ENCODE measurements at regions not wholly inside any gene's neighbourhood (a gene's known extent, or its start where the extent isn't known, plus 50 kb on each side); places are given as distances from the start of the nearest gene placed in this dataset.

DNA sequence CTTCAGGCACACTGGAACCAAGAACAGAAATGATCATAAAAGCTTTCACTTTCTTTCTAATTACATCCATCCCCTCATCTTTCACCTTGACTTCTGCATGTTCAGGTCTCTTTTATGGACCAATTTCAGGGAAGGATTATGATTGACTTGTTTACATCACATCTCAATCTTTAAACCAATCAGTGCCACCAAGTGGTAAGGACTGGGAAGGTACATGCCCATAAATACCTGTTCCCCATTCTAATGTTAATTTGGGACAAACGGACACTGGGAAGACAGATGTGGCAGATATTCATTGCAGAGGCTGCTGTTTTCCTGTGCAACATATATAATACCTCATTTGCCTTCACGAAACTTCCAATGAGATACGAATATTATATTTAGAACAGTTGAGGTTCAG lies 978.1 kb downstream of the GALC start:
- no peak overlapping the region for H3K27ac Mint-ChIP-seq
- H3K9me3 Mint-ChIP-seq, result peaks cover 10% of the 10 kb centered on the region
- H3K4me3 Mint-ChIP-seq, result no peak overlapping the region
- no peaks in the 10 kb centered on the region for H3K27me3 Mint-ChIP-seq
- DNase-seq, result no peak
- H3K36me3 Mint-ChIP-seq (ENCODE audit: low read depth), result no peaks in the 10 kb centered on the region
- ATAC-seq, result no peak
- H3K4me1 Mint-ChIP-seq, result no peaks in the 10 kb centered on the region

DNA sequence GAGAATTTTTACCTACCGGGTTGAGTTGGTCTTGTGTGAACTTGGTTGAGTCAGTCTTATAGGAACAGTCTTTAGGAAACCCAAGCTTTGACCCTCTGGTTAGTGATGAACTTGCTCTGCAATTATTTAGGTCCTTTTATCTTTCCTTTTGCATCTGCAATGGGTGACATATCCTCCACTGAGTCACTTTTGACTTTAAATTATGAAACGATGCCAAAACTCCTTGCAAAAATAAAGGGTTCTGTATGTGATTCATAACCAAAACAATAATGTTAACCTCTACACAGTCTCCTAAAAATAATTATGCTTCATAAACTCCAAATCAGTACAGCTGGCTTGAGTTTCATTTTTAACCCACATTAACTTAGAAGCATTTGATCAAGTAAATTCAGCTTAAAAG lies 979.4 kb downstream of the GALC start:
- DNase-seq, result no peak
- no peaks in the 10 kb centered on the region for H3K36me3 Mint-ChIP-seq (ENCODE audit: low read depth)
- no peaks in the 10 kb centered on the region for H3K4me1 Mint-ChIP-seq
- no peak overlapping the region for H3K27ac Mint-ChIP-seq
- H3K9me3 Mint-ChIP-seq, result peaks cover 10% of the 10 kb centered on the region
- H3K4me3 Mint-ChIP-seq, result no peak overlapping the region
- no peak for ATAC-seq
- H3K27me3 Mint-ChIP-seq, result no peaks in the 10 kb centered on the region

DNA sequence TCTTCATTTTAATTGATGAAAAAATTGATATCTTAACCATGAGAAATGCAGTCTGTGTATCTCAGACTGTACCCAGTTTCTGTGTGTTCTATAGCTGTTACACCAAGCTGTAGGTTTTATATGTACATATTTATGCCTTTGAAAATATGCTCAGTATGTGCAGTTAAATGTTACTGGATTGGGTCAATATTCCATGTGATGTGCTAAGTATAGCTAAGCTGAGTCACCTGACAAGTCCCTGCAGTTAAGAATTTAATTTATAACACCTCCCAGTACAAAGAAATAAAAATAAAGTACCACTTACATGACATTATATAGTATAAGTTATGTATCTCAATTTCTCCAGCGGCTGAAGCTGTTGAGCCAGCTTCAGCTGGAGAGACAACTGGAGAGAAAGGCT lies 984.0 kb downstream of the GALC start:
- H3K27ac Mint-ChIP-seq, result no peak overlapping the region
- ATAC-seq, result no peak
- no peaks in the 10 kb centered on the region for H3K27me3 Mint-ChIP-seq
- H3K4me3 Mint-ChIP-seq, result no peak overlapping the region
- no peak for DNase-seq
- H3K36me3 Mint-ChIP-seq (ENCODE audit: low read depth), result no peaks in the 10 kb centered on the region
- no peaks in the 10 kb centered on the region for H3K4me1 Mint-ChIP-seq
- peaks cover 5% of the 10 kb centered on the region for H3K9me3 Mint-ChIP-seq

DNA sequence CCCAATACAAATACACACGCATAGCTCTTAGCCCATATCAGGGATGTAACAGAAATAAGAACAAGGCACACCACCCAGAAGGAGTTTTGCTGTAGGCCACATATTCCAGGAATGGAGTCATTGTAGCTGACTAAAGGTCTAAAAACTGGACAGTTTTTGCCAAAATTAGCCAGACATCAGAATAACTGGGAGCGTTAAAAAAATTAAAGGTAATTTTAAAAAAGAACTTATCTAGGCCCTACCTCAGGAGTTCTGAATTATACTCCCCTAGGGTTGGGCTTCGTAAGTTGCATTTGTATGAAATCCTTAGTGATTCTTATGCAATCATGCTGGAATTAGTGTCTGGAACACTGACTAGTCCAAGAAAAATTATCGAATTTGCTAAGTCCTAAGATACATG lies 987.7 kb downstream of the GALC start:
- no peak overlapping the region for H3K4me3 Mint-ChIP-seq
- H3K27me3 Mint-ChIP-seq, result no peaks in the 10 kb centered on the region
- peaks cover 5% of the 10 kb centered on the region for H3K9me3 Mint-ChIP-seq
- H3K27ac Mint-ChIP-seq, result no peak overlapping the region
- H3K36me3 Mint-ChIP-seq (ENCODE audit: low read depth), result no peaks in the 10 kb centered on the region
- no peaks in the 10 kb centered on the region for H3K4me1 Mint-ChIP-seq
- ATAC-seq, result no peak
- DNase-seq, result no peak

DNA sequence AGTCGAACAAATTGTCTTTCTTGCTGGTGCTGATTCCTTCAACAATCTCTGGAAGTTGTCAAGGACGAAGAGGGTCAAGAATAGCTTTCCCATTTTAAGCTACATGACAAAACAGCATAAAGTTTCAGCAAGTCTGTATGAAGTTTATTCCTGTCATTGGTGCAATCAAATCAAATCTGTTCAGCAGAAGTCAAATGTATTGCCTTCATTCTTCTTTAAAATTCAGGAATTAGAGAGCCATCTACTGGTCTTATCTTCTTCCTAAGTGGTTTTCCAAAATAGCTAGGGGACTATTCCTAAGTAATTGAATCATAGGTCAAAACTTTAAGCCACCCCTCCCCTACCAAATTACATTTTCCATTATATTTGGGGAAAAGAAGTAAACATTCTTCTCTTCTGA lies 990.2 kb downstream of the GALC start:
- Mint-ChIP-seq H3K4me3 (no peak overlapping the region), H3K4me1 (no peaks in the 10 kb centered on the region), H3K27me3 (no peaks in the 10 kb centered on the region), H3K36me3 (ENCODE audit: low read depth) (no peaks in the 10 kb centered on the region), H3K27ac (no peak overlapping the region), H3K9me3 (peaks cover 5% of the 10 kb centered on the region)
- ATAC-seq (no peak), DNase-seq (no peak)

DNA sequence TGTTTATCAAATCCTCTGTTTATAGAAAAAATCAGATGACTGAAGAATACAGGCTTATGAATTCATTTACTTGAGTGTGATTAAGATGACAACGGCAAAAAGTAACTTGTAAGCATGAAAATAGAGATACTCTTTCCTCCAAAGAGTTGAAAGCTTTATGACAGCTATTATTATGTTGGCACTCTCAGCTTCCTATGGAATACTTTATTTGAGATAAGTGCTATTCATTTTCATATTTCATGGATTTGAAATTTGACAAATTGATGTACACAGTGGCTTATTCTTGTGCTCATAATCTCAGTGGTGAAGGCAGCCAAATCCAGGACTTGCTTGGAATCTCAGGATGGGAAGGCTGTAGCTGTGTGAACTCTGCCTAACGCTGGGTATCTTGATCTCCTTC lies 991.6 kb downstream of the GALC start:
- Mint-ChIP-seq H3K4me3 (no peak overlapping the region), H3K9me3 (no peaks in the 10 kb centered on the region), H3K27ac (no peak overlapping the region), H3K27me3 (no peaks in the 10 kb centered on the region), H3K4me1 (no peaks in the 10 kb centered on the region), H3K36me3 (ENCODE audit: low read depth) (no peaks in the 10 kb centered on the region)
- no peak for DNase-seq
- no peak for ATAC-seq

DNA sequence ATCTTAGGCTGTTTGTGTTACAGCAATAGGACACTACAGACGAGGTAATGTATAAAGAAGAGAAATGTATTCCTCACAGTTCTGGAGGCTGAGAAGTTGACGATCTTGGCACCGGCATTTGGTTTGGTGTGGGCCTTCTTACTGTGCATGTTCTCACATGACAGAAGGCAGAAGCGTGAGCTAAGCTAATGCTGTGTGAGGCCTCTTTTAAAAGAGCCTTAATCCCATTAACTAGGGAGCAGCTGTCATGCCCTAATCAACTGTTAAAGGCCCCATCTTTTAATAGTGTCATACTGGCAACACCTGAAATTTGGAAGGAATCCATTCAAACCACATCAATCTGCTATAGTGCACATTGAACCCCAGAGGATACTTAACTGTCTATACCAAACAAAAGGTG lies 992.9 kb downstream of the GALC start:
- Mint-ChIP-seq H3K27ac (no peak overlapping the region), H3K4me3 (no peak overlapping the region), H3K36me3 (ENCODE audit: low read depth) (no peaks in the 10 kb centered on the region), H3K9me3 (no peaks in the 10 kb centered on the region), H3K4me1 (no peaks in the 10 kb centered on the region), H3K27me3 (no peaks in the 10 kb centered on the region)
- DNase-seq (no peak), ATAC-seq (no peak)

DNA sequence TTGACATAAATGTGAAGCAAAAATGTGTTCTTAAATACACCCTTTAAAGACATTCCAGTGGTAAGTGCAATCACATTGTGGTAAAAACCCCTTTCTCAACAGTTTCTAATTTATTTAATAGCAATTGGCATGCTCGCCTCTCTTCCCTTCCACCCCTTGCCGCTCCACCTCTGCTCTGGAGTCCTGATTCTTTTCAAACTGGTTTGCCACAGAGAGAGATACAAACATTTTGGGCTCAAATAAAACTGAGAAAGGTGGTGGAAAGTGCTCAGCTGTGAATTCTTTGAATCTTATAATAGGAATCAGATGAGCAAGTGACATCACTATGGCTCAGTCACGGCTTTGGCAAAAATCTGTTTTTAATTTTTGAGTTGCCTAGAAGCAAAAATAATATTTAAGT lies 993.9 kb downstream of the GALC start:
- H3K27me3 Mint-ChIP-seq, result no peaks in the 10 kb centered on the region
- no peak overlapping the region for H3K4me3 Mint-ChIP-seq
- ATAC-seq, result no peak
- H3K36me3 Mint-ChIP-seq (ENCODE audit: low read depth), result no peaks in the 10 kb centered on the region
- H3K9me3 Mint-ChIP-seq, result no peaks in the 10 kb centered on the region
- no peaks in the 10 kb centered on the region for H3K4me1 Mint-ChIP-seq
- no peak overlapping the region for H3K27ac Mint-ChIP-seq
- DNase-seq, result no peak

DNA sequence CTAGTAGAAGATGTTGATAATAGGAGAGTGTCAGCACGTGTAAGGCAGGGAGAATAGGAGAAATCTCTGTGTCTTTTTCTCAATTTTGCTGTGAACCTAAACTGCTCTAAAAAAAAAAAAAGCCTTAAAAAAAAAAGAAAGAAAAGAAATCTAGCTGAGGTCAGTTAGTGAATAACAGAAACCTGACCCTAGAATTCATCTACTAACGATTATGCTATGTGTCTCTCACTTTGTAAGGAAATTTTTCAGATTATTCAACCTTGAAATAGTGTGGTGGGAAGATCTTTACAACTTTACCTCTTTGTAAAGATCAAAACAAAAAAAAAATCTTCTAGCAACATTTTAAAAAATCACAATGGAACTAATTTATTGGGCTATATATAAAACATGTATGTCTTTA lies 995.7 kb downstream of the GALC start:
- no peaks in the 10 kb centered on the region for H3K4me1 Mint-ChIP-seq
- ATAC-seq (no peak), DNase-seq (no peak)
- H3K36me3 Mint-ChIP-seq (ENCODE audit: low read depth), result no peaks in the 10 kb centered on the region
- no peak overlapping the region for H3K27ac Mint-ChIP-seq
- no peaks in the 10 kb centered on the region for H3K9me3 Mint-ChIP-seq
- no peak overlapping the region for H3K4me3 Mint-ChIP-seq
- no peaks in the 10 kb centered on the region for H3K27me3 Mint-ChIP-seq

DNA sequence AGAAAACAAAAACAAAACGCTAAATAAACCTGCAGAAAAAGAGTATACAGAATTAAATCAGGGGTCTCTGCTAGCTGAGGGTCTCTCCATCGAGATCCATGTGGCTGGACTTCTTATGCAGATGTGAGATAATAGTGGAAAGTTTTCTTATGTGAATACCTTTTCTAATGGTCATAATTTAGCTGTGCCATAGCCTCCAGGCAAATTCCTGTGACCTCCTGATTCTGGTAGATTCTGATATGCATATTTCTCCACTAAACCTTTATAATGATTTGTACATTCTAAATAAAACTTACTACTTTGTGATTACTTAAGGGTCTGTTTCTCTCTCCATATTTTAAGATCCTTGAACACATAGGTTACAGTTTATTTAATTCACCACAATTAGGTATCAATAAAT lies 1002.6 kb downstream of the GALC start:
- no peak for DNase-seq
- H3K4me1 Mint-ChIP-seq, result no peaks in the 10 kb centered on the region

DNA sequence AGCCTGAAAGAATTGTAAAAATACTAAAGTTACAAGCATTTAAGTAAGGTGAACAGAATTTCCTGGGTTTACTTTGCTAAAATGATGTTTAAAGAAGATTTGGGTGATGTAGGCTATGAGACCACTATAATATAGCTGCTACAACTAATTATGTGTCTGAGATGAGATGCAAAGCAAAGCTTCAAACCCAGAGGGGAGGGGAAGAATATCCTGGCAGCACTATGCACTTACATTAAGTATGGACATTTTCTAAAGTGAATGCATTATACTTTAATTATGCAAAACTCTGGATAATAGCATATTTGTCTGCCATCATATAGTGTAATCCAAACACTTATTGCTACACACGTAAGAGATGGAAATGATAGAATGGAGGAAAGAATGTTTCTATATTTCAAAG lies 1003.7 kb downstream of the GALC start:
- no peaks in the 10 kb centered on the region for H3K36me3 Mint-ChIP-seq (ENCODE audit: low read depth)
- no peaks in the 10 kb centered on the region for H3K4me1 Mint-ChIP-seq
- H3K9me3 Mint-ChIP-seq, result no peaks in the 10 kb centered on the region
- no peak overlapping the region for H3K4me3 Mint-ChIP-seq
- no peak for DNase-seq
- H3K27me3 Mint-ChIP-seq, result no peaks in the 10 kb centered on the region
- ATAC-seq, result no peak
- no peak overlapping the region for H3K27ac Mint-ChIP-seq

More for the DNA sequence above, 1002.6 kb downstream of the GALC start:
- Mint-ChIP-seq H3K4me3 (no peak overlapping the region), H3K27me3 (no peaks in the 10 kb centered on the region), H3K36me3 (ENCODE audit: low read depth) (no peaks in the 10 kb centered on the region), H3K27ac (no peak overlapping the region), H3K9me3 (no peaks in the 10 kb centered on the region)
- ATAC-seq, result no peak

DNA sequence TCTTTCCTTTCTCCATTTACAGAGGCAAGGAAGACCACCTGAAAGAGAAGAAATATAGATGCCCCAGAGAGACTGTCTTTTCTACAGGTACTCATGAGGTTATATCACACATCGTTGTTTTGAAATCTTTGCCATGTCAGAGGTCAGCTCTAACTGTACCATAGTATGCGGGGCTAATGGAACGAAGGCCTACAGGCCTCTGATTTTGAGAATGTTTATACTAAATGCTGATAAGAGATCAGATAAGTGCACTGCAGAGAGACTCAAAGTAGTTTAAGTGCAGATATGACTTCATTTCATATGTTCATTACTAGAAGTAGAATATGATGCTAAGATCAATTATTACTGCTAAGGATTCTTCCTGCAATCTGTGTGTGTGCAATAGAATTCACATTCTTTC lies 1005.0 kb downstream of the GALC start:
- H3K36me3 Mint-ChIP-seq (ENCODE audit: low read depth), result no peaks in the 10 kb centered on the region
- H3K27me3 Mint-ChIP-seq, result no peaks in the 10 kb centered on the region
- no peak overlapping the region for H3K27ac Mint-ChIP-seq
- no peak for DNase-seq
- no peak for ATAC-seq
- H3K4me1 Mint-ChIP-seq, result no peaks in the 10 kb centered on the region
- no peak overlapping the region for H3K4me3 Mint-ChIP-seq
- no peaks in the 10 kb centered on the region for H3K9me3 Mint-ChIP-seq

DNA sequence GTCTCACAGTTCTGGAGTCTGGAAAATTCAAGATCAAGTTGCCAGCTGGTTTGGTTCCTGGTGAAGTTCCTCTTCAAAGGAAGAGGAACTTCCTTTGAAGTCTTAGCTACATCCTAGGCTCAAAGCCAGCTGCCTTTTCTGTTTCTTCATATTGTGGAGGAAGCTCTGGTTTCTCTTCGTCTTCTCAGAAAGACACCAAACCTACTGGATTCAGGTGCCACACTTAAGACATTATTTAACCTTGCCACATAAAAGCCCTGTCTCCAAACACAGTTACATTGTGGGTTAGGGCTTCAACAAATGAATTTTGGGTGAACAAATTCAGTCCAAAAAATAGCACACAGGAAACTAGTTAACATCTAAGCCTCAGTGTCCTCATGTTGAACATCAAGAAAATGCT lies 1019.8 kb downstream of the GALC start:
- Mint-ChIP-seq H3K27ac (no peak overlapping the region), H3K4me1 (no peaks in the 10 kb centered on the region), H3K9me3 (peaks cover 21% of the 10 kb centered on the region), H3K36me3 (ENCODE audit: low read depth) (no peaks in the 10 kb centered on the region), H3K27me3 (no peaks in the 10 kb centered on the region), H3K4me3 (no peak overlapping the region)
- ATAC-seq (no peak), DNase-seq (no peak)

DNA sequence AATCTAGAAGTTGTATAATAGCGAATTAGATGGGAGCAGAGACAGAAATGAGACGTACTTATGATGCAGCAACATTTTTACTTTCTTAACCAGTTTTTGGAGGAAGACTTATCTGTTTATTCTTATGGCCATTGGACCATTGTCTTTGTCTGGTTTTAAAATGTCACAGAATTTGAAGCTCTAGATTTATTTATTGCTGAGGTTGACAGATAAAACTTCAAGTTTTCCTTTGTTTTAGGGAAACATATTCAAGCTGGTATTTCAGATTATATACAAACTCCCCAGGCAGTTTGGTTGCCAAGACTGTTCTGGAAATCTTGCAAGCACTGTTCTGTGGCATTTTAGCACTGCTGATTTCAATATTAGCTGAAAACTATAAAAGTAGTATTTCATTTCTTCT lies 1021.7 kb downstream of the GALC start:
- Mint-ChIP-seq H3K27ac (no peak overlapping the region), H3K4me3 (no peak overlapping the region), H3K4me1 (no peaks in the 10 kb centered on the region), H3K9me3 (peaks cover 23% of the 10 kb centered on the region), H3K36me3 (ENCODE audit: low read depth) (no peaks in the 10 kb centered on the region), H3K27me3 (no peaks in the 10 kb centered on the region)
- ATAC-seq (no peak), DNase-seq (no peak)

DNA sequence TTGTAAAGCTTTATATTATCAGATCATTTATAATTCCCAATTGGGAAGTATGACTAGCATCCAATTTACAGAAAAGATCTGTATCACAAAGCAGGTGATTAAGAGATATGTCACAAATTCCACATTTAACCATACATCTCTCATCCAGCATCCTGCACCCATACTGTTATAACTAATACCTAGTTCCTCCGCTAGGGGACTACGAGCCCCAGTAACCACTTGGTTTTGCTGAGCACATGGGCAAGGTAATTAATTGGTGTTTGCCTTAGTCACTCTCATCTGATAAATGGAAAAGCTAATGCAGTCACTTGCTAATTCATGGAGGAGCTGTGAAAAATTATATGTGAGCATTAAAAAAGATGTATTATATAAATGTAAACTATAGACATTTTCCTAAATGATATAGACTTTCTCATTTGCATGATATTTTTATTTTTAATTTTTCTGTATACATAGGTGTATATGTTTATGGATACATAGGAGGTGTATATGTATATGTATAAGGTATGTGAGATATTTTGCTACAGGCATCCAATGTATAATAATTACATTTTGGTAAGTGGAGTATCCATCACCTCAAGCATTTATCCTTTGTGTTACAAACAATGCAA lies 1031.8 kb downstream of the GALC start:
- Mint-ChIP-seq H3K4me1 (no peaks in the 10 kb centered on the region), H3K4me3 (no peak overlapping the region), H3K9me3 (peaks cover 7% of the 10 kb centered on the region), H3K27me3 (no peaks in the 10 kb centered on the region), H3K27ac (no peak overlapping the region), H3K36me3 (ENCODE audit: low read depth) (no peaks in the 10 kb centered on the region)
- no peak for DNase-seq
- ATAC-seq, result no peak

DNA sequence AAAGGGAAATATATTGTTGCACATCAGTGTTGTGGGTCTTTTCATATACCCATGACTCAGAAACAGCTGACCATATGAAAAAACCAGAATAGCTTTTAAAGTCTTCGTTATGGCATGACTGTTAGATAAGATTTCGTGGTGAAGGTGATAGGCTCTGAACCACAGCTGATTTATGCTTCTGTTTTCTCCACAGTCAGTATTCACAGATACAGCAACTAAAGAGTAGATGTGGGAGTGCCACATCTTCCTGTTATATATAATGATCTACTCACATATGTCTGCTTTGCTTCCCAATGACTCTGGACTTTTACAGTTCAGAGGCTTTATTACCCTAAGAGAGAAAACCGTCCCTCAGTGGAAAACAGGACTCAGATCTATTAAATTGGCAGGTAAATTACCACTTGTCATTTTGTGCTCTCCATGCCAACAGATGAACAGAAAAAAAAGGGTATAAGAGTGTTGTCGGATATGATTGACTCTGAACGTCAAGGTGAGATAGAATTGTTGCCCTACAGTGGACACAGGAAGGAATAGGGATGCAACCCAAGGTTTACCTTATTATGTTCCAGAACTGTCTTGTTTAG lies 1037.1 kb downstream of the GALC start:
- DNase-seq (no peak), ATAC-seq (no peak)
- Mint-ChIP-seq H3K4me3 (no peak overlapping the region), H3K4me1 (no peaks in the 10 kb centered on the region), H3K27me3 (no peaks in the 10 kb centered on the region), H3K36me3 (ENCODE audit: low read depth) (no peaks in the 10 kb centered on the region), H3K27ac (no peak overlapping the region), H3K9me3 (no peaks in the 10 kb centered on the region)
